ENCODE measurements at regions not wholly inside any gene's neighbourhood (a gene's known extent, or its start where the extent isn't known, plus 50 kb on each side); places are given as distances from the start of the nearest gene placed in this dataset.

DNA sequence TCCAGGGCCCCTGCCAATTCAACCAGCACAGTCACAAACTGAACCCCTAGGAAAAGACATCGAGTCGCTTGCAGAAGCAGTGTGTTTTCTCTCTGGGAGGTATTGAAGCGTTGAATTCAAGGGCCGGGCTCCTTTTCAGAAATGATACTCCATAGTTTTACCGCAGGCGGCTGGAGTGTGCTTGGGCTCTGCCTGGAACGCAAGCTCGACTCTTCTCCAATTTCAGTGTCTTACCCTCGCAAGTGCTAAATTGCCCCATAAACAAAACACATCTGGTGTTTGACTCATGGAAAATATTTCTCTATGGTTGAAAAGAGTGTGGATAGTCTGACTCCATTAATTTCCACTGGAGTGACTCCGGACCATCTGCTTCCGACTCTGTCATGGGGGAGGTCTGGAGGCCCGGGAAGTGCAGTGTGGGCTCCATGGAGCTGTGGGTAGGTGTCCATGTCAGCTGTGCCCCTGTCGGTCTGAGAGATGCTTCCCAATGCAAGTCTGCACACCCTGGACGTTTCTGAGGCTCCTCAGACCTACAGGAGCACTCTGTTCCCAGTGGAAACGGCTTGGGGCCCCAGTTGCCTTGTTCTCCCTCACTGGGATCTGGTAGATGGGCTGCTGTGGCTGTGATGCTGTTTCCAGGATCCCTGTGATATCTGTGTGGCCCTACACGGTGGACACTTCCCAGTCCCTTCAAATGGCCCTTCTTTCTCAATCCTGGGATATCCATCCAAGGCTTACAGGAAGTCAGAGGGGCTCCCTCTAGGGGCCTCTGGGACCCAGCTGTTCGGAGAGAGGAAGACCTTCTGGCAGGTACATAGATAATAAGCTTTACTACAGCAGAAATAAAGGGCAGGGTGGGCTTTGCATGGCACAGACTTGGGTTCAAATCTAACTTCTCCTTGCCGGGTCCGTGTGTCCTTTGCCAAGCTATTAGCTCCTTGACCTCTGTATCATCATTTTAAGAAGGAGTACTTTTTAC is 119.8 kb upstream of the CDH13 start:
- H3K4me3 ChIP-seq (ENCODE audit: control insufficient read depth, low read depth, low read length), result no peak overlapping the region
- no peak for DNase-seq (ENCODE audit: low read depth)
- TF ChIP-seq, protein P1, sequence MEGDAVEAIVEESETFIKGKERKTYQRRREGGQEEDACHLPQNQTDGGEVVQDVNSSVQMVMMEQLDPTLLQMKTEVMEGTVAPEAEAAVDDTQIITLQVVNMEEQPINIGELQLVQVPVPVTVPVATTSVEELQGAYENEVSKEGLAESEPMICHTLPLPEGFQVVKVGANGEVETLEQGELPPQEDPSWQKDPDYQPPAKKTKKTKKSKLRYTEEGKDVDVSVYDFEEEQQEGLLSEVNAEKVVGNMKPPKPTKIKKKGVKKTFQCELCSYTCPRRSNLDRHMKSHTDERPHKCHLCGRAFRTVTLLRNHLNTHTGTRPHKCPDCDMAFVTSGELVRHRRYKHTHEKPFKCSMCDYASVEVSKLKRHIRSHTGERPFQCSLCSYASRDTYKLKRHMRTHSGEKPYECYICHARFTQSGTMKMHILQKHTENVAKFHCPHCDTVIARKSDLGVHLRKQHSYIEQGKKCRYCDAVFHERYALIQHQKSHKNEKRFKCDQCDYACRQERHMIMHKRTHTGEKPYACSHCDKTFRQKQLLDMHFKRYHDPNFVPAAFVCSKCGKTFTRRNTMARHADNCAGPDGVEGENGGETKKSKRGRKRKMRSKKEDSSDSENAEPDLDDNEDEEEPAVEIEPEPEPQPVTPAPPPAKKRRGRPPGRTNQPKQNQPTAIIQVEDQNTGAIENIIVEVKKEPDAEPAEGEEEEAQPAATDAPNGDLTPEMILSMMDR (IDR thresholded peaks at IDR 0.05; ENCODE audit: control insufficient read depth, insufficient read depth, low read depth, low read length, missing control alignments), result no peak

DNA sequence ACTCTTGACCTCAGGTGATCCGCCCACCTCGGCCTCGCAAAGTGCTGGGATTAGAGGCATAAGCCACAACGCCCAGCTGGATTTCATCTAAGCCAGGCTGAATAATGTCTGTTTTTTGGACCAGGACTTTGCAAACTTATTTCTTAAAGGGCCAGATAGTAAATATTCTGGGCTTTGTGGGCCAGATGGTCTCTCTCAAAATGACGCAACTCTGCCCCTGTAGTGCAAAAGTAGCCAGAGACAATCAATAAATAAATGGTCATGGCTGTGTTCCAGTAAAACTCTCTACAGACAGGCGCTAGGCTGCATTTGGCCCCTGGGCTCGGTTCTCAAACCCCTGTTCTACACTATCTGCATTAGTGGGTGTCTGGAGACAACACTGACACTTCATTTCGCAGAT is 121.9 kb upstream of the CDH13 start:
- H3K4me3 ChIP-seq (ENCODE audit: control insufficient read depth, low read depth, low read length), result no peak overlapping the region
- no peak for DNase-seq (ENCODE audit: low read depth)
- TF ChIP-seq, protein P1 (IDR thresholded peaks at IDR 0.05; ENCODE audit: control insufficient read depth, insufficient read depth, low read depth, low read length, missing control alignments), result no peak

DNA sequence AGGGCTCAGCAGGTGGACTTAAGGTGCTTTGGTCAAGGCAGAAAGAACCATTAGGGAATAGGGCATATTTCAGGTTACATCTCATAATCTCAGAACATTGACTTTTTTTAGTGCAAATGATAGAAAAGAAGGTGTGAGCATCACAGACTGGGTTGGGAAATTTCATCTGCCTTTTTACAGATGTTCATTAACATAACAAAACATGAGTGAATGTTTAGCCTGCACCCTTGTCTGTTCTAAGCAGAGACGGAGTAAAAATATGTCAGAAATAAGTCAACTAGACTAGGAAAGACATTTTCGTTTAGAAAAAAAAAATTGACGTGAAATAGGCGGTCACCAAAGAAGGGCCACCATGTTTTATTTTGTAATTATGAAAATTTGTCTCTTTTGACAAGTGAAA is 127.5 kb upstream of the CDH13 start:
- DNase-seq (ENCODE audit: low read depth), result no peak
- no peak overlapping the region for H3K4me3 ChIP-seq (ENCODE audit: control insufficient read depth, low read depth, low read length)
- TF ChIP-seq, protein P1 (IDR thresholded peaks at IDR 0.05; ENCODE audit: control insufficient read depth, insufficient read depth, low read depth, low read length, missing control alignments), result no peak

DNA sequence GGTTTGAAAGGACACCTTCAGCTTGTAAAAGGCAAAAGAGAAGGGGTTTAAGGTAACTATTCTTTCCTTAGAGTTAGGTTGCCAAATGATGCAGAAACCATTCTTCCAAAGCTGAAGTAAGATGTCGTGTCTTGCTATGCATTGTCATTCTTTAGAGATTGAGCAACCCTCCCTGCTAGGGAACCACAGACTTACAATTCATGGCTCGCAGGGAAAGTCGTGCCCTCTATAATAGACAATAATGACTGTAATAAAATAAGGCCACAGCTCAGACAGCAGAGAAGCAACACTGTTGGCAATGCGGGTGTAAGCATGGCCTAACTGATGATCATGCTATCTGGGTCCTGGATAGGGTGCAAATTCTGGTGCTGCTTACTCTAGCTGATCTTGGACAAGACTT is 129.6 kb upstream of the CDH13 start:
- no peak for DNase-seq (ENCODE audit: low read depth)
- TF ChIP-seq, protein P1 (IDR thresholded peaks at IDR 0.05; ENCODE audit: control insufficient read depth, insufficient read depth, low read depth, low read length, missing control alignments), result no peak
- H3K4me3 ChIP-seq (ENCODE audit: control insufficient read depth, low read depth, low read length), result no peak overlapping the region

DNA sequence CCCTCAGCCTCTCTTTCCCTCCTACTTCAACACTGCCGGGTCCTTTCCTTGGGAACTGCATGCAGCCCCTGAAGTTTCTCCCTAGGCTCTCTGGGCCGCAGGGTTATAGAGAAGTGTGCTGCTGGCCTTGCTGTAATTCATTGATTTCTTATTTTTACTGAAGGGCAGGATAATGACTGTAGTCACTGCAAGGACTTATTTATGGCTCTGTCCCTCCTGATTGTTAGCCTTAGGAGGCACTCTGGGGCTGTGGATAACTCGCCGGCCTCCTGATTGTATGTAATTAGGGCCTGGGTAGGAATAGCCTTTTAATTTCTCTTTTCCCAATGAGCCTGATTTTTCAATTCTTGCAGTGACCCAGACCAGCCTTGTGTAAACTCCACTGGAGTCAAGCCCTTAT is 138.3 kb upstream of the CDH13 start:
- H3K4me3 ChIP-seq (ENCODE audit: control insufficient read depth, low read depth, low read length), result no peak overlapping the region
- DNase-seq (ENCODE audit: low read depth), result no peak
- TF ChIP-seq, protein P1 (IDR thresholded peaks at IDR 0.05; ENCODE audit: control insufficient read depth, insufficient read depth, low read depth, low read length, missing control alignments), result no peak

DNA sequence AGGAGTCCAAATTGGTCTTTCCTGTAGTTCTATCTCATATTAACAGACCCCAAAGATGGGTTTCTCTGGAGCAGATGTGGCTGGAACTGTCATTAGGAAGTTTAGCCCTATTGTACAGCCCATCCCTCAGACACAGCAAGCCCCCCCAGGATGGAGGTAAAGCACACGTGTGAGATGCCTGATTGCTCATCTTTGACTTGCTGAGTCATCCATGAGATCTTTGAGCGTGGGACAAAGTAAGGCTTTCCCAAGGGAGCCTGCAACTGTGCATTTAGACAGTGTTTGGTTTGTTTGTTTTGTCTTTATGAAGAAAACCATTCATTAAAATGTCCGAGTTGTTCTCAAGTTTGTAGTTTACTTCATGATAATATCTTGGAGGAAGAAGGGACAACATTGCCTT is 145.3 kb upstream of the CDH13 start:
- no peak for DNase-seq (ENCODE audit: low read depth)
- TF ChIP-seq, protein P1 (IDR thresholded peaks at IDR 0.05; ENCODE audit: control insufficient read depth, insufficient read depth, low read depth, low read length, missing control alignments), result no peak
- no peak overlapping the region for H3K4me3 ChIP-seq (ENCODE audit: control insufficient read depth, low read depth, low read length)

Measured in AG09309 (cell line).